H9 (cell line): ENCODE measurements at regions not wholly inside any gene's neighbourhood (a gene's known extent, or its start where the extent isn't known, plus 50 kb on each side); places are given as distances from the start of the nearest gene placed in this dataset.

Experiments used
- DNase-seq: peaks from one replicate; pipeline ENCODE4 v3.0.0-alpha.2; 2017
- H2AFZ ChIP-seq: one replicate; pipeline ENCODE4 v1.6.1; 2013; ENCODE audit warnings: mild to moderate bottlenecking, low read length, control low read depth, moderate library complexity
- H2AK5ac ChIP-seq: 2 replicates; pipeline ENCODE4 v1.6.1; 2013; ENCODE audit warnings: low read length, control low read depth, mixed read lengths; ENCODE audit not compliant: insufficient read length
- H2BK120ac ChIP-seq: one replicate; pipeline ENCODE4 v1.6.1; 2013; ENCODE audit warnings: low read depth, mild to moderate bottlenecking, low read length, control low read depth, inconsistent platforms; ENCODE audit not compliant: poor library complexity, severe bottlenecking
- H2BK12ac ChIP-seq: 2 replicates; pipeline ENCODE4 v1.6.1; 2013; ENCODE audit warnings: low read length, control low read depth, mixed read lengths, low read depth; ENCODE audit not compliant: insufficient read length
- H2BK15ac ChIP-seq: 2 replicates; pipeline ENCODE4 v1.6.1; 2013; ENCODE audit warnings: low read depth, low read length, control low read depth
- H2BK20ac ChIP-seq: one replicate; pipeline ENCODE4 v1.6.1; 2013; ENCODE audit warnings: low read depth, mild to moderate bottlenecking, low read length, control low read depth, inconsistent platforms; ENCODE audit not compliant: poor library complexity, severe bottlenecking
- H2BK5ac ChIP-seq: 2 replicates; pipeline ENCODE4 v1.6.1; 2013; ENCODE audit warnings: low read length, control low read depth, mixed read lengths; ENCODE audit not compliant: insufficient read length
- H3K14ac ChIP-seq: 2 replicates; pipeline ENCODE4 v1.6.1; 2013; ENCODE audit warnings: low read length, control low read depth; ENCODE audit not compliant: insufficient read depth
- H3K18ac ChIP-seq: 2 replicates; pipeline ENCODE4 v1.6.1; 2013; ENCODE audit warnings: low read depth, mild to moderate bottlenecking, mixed read lengths, low read length, control low read depth; ENCODE audit not compliant: insufficient read length
- H3K23ac ChIP-seq: 2 replicates; pipeline ENCODE4 v1.6.1; 2013; ENCODE audit warnings: low read length, control low read depth, mixed read lengths, low read depth; ENCODE audit not compliant: insufficient read length
- H3K23me2 ChIP-seq: 2 replicates; pipeline ENCODE4 v1.6.1; 2013; ENCODE audit warnings: low read depth, mild to moderate bottlenecking, mixed read lengths, low read length, control low read depth; ENCODE audit not compliant: insufficient read length, poor library complexity, severe bottlenecking
- H3K27ac ChIP-seq: 2 replicates; pipeline ENCODE4 v1.5.1; 2013; ENCODE audit warnings: low read length, control low read depth, mixed read lengths, low read depth; ENCODE audit not compliant: insufficient read length
- H3K27me3 ChIP-seq: 2 replicates; pipeline ENCODE4 v1.6.1; 2013; ENCODE audit warnings: low read length, control low read depth, inconsistent platforms; ENCODE audit not compliant: insufficient read depth
- H3K4ac ChIP-seq: 2 replicates; pipeline ENCODE4 v1.6.1; 2013; ENCODE audit warnings: low read depth, mild to moderate bottlenecking, control low read depth, inconsistent platforms, low read length, moderate library complexity
- H3K4me1 ChIP-seq: 2 replicates; pipeline ENCODE4 v1.6.1; 2013; ENCODE audit warnings: low read length, control low read depth, inconsistent platforms; ENCODE audit not compliant: insufficient read depth
- H3K4me2 ChIP-seq: 2 replicates; pipeline ENCODE4 v1.6.1; 2013; ENCODE audit warnings: low read length, control low read depth, mixed read lengths; ENCODE audit not compliant: insufficient read length, insufficient read depth
- H3K56ac ChIP-seq: 2 replicates; pipeline ENCODE4 v1.6.1; 2013; ENCODE audit warnings: low read depth, mild to moderate bottlenecking, mixed read lengths, low read length, control low read depth; ENCODE audit not compliant: insufficient read length
- H3K79me1 ChIP-seq: 2 replicates; pipeline ENCODE4 v1.6.1; 2013; ENCODE audit warnings: low read depth, mild to moderate bottlenecking, moderate library complexity, low read length, control low read depth, inconsistent platforms; ENCODE audit not compliant: insufficient read depth, poor library complexity, severe bottlenecking
- H3K79me2 ChIP-seq: 2 replicates; pipeline ENCODE4 v1.6.1; 2013; ENCODE audit warnings: low read length, control low read depth, inconsistent platforms; ENCODE audit not compliant: insufficient read depth
- H3K9ac ChIP-seq: 2 replicates; pipeline ENCODE4 v1.6.1; 2013; ENCODE audit warnings: low read length, control low read depth, mixed read lengths; ENCODE audit not compliant: insufficient read length; ENCODE audit errors: extremely low read depth
- H3K9me3 ChIP-seq: one replicate; pipeline ENCODE4 v1.6.1; 2013; ENCODE audit warnings: low read depth, low read length, inconsistent platforms; ENCODE audit not compliant: control insufficient read depth
- H3T11ph ChIP-seq: one replicate; pipeline ENCODE4 v1.6.1; 2013; ENCODE audit warnings: mild to moderate bottlenecking, low read length, control low read depth, inconsistent platforms
- H4K20me1 ChIP-seq: one replicate; pipeline ENCODE4 v1.6.1; 2013; ENCODE audit not compliant: control insufficient read depth, insufficient read length, insufficient read depth
- H4K5ac ChIP-seq: 2 replicates; pipeline ENCODE4 v1.6.1; 2013; ENCODE audit warnings: low read depth, mild to moderate bottlenecking, mixed read lengths, low read length, control low read depth; ENCODE audit not compliant: insufficient read length
- H4K8ac ChIP-seq: replicated peaks from 2 replicates; pipeline ENCODE4 v1.6.1; 2013; ENCODE audit warnings: low read length, control low read depth, mixed read lengths, low read depth; ENCODE audit not compliant: insufficient read length
- H4K91ac ChIP-seq: 2 replicates; pipeline ENCODE4 v1.6.1; 2013; ENCODE audit warnings: low read depth, mild to moderate bottlenecking, moderate library complexity, mixed read lengths, low read length, control low read depth; ENCODE audit not compliant: insufficient read length
- H3K27ac Mint-ChIP-seq, 3 experiments: 2 replicates in 2 of 3; 3 replicates in 1 of 3; pipeline ENCODE4 v1.8.0; 2020 to 2021; ENCODE audit warnings: mixed read lengths in 3 of 3, mild to moderate bottlenecking in 1 of 3, moderate library complexity in 1 of 3
- H3K27me3 Mint-ChIP-seq: 2 replicates; pipeline ENCODE4 v1.8.0; 2021; ENCODE audit warnings: low read depth, mild to moderate bottlenecking, moderate library complexity, mixed read lengths
- H3K36me3 Mint-ChIP-seq, 3 experiments: 2 replicates in 2 of 3; 3 replicates in 1 of 3; pipeline ENCODE4 v1.8.0; 2020 to 2021; ENCODE audit warnings: low read depth in 3 of 3, mixed read lengths in 3 of 3; ENCODE audit not compliant: insufficient read depth in 1 of 3
- H3K4me1 Mint-ChIP-seq, 2 experiments: 2 replicates each; pipeline ENCODE4 v1.8.0; 2020; ENCODE audit warnings: mixed read lengths in 2 of 2
- H3K4me3 Mint-ChIP-seq, 2 experiments: 2 replicates in 1 of 2; 3 replicates in 1 of 2; pipeline ENCODE4 v1.8.0; 2020 to 2021; ENCODE audit warnings: mild to moderate bottlenecking in 2 of 2, mixed read lengths in 2 of 2, moderate library complexity in 1 of 2
- H3K9me3 Mint-ChIP-seq, 2 experiments: 2 replicates in 1 of 2; 3 replicates in 1 of 2; pipeline ENCODE4 v1.8.0; 2020; ENCODE audit warnings: mild to moderate bottlenecking in 2 of 2, mixed read lengths in 2 of 2, moderate library complexity in 1 of 2
- WGBS: extraction: QIAGEN DNeasy Blood & Tissue Kit; methylation state at CpG from one replicate; pipeline ENCODE4 v1.1.7; 2013; ENCODE audit warnings: missing lambda C conversion rate, low lambda C conversion rate, mixed read lengths; ENCODE audit not compliant: insufficient read length; ENCODE audit errors: extremely low coverage; 5-methylcytosine and 5-hydroxymethylcytosine counted together
- TF ChIP-seq, protein P1 (sequence below): fragments of 200-600 bp; sonication (generic); conservative IDR thresholded peaks from 3 replicates; pipeline ENCODE4 v1.8.0; 2021; ENCODE audit warnings: antibody characterized with exemption, mild to moderate bottlenecking

DNA sequence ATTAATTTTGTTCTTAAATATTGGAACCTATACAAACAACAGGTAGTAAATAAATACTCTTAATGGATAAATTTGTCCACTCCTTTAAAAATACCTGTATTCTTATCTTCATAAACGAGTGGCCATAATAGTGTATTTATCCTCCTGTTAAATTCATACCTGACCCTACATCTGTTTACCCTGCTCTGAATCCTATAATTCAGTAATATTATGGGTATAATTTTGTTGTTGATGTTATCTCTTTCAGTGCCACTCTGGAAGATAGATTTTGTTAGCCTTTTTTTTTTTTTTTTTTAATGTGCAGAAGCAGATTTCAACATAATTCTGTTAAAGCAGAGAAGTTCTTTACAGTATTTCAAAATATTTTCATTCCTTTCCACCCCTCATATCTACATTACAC is 1337.9 kb downstream of the PLA2G4A start:
- H2BK5ac ChIP-seq: no peak overlapping the region
- Mint-ChIP-seq H3K4me1 (no peaks in the 10 kb centered on the region), H3K4me3 (no peak overlapping the region), H3K27me3 (no peaks in the 10 kb centered on the region), H3K27ac (no peak overlapping the region), H3K36me3 (no peaks in the 10 kb centered on the region), H3K9me3 (no peaks in the 10 kb centered on the region)
- WGBS: no CpG with 5 or more reads among the region's 1 CpG
- H3K9ac ChIP-seq: no peak overlapping the region
- no peak for DNase-seq
- H3K18ac ChIP-seq: no peak overlapping the region
- no peaks in the 10 kb centered on the region for H3K27me3 ChIP-seq
- no peaks in the 10 kb centered on the region for H3K23me2 ChIP-seq
- H2BK20ac ChIP-seq: no peak overlapping the region
- no peak overlapping the region for H4K91ac ChIP-seq
- no peaks in the 10 kb centered on the region for H3K4me1 ChIP-seq
- no peak overlapping the region for H2AK5ac ChIP-seq
- no peak overlapping the region for H4K8ac ChIP-seq
- no peak overlapping the region for H2AFZ ChIP-seq
- no peaks in the 10 kb centered on the region for H3K79me1 ChIP-seq
- no peak overlapping the region for H2BK120ac ChIP-seq
- no peak overlapping the region for H4K5ac ChIP-seq
- no peak overlapping the region for H3K56ac ChIP-seq
- no peaks in the 10 kb centered on the region for H4K20me1 ChIP-seq
- no peaks in the 10 kb centered on the region for H3K9me3 ChIP-seq
- no peak overlapping the region for H3K4me2 ChIP-seq
- H3K27ac ChIP-seq: no peak overlapping the region
- no peak overlapping the region for H2BK12ac ChIP-seq
- H2BK15ac ChIP-seq: no peak overlapping the region
- no peak overlapping the region for H3T11ph ChIP-seq
- no peak overlapping the region for H3K23ac ChIP-seq
- no peaks in the 10 kb centered on the region for H3K79me2 ChIP-seq
- no peak overlapping the region for H3K14ac ChIP-seq
- TF ChIP-seq, protein P1, sequence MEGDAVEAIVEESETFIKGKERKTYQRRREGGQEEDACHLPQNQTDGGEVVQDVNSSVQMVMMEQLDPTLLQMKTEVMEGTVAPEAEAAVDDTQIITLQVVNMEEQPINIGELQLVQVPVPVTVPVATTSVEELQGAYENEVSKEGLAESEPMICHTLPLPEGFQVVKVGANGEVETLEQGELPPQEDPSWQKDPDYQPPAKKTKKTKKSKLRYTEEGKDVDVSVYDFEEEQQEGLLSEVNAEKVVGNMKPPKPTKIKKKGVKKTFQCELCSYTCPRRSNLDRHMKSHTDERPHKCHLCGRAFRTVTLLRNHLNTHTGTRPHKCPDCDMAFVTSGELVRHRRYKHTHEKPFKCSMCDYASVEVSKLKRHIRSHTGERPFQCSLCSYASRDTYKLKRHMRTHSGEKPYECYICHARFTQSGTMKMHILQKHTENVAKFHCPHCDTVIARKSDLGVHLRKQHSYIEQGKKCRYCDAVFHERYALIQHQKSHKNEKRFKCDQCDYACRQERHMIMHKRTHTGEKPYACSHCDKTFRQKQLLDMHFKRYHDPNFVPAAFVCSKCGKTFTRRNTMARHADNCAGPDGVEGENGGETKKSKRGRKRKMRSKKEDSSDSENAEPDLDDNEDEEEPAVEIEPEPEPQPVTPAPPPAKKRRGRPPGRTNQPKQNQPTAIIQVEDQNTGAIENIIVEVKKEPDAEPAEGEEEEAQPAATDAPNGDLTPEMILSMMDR: no peak
- no peak overlapping the region for H3K4ac ChIP-seq
